GM03348 (cell line): ENCODE measurements at regions not wholly inside any gene's neighbourhood (a gene's known extent, or its start where the extent isn't known, plus 50 kb on each side); places are given as distances from the start of the nearest gene placed in this dataset.
"Not testable (repeated sequence)": the region's sequence is repeated elsewhere in the genome, so short reads cannot be mapped to it uniquely, and the experiment has no call there.

Experiments
- DNase-seq: peaks from one replicate; pipeline ENCODE4 v3.0.0; 2012; ENCODE audit warnings: low spot score

GRCh38 chr5:120919017-120919416 lies 454.9 kb downstream of the PRR16 start:
- DNase-seq, result no peak

GRCh38 chr5:120923026-120923425 lies 458.9 kb downstream of the PRR16 start:
- DNase-seq, result no peak

- DNase-seq, result no peak
These were observed 462.4 kb downstream of the PRR16 start for GRCh38 chr5:120926471-120926870.

- DNase-seq, result no peak
These were observed 463.9 kb downstream of the PRR16 start for GRCh38 chr5:120927950-120928530.

GRCh38 chr5:120932480-120932879 lies 468.4 kb downstream of the PRR16 start:
- DNase-seq, result no peak

GRCh38 chr5:120934031-120934430 lies 469.9 kb downstream of the PRR16 start:
- DNase-seq, result no peak

- DNase-seq, result no peak
These were observed 472.6 kb downstream of the PRR16 start for GRCh38 chr5:120936652-120937051.

GRCh38 chr5:120938604-120939003 lies 474.5 kb downstream of the PRR16 start:
- DNase-seq, result no peak

GRCh38 chr5:120942596-120943350 lies 478.7 kb downstream of the PRR16 start:
- no peak for DNase-seq

GRCh38 chr5:120949596-120949995 lies 485.5 kb downstream of the PRR16 start:
- DNase-seq, result not testable (repeated sequence)

- DNase-seq, result not testable (repeated sequence)
These were observed 489.3 kb downstream of the PRR16 start for GRCh38 chr5:120953445-120953844.

- no peak for DNase-seq
These were observed 490.2 kb downstream of the PRR16 start for GRCh38 chr5:120954255-120954654.

- no peak for DNase-seq
These were observed 491.7 kb downstream of the PRR16 start for GRCh38 chr5:120955795-120956194.

GRCh38 chr5:120958877-120959485 lies 494.9 kb downstream of the PRR16 start:
- DNase-seq, result no peak

- DNase-seq, result no peak
These were observed 496.4 kb downstream of the PRR16 start for GRCh38 chr5:120960510-120960909.

GRCh38 chr5:120967366-120967765 lies 503.3 kb downstream of the PRR16 start:
- no peak for DNase-seq

GRCh38 chr5:120974690-120975089 lies 510.6 kb downstream of the PRR16 start:
- DNase-seq, result no peak

- no peak for DNase-seq
These were observed 518.3 kb downstream of the PRR16 start for GRCh38 chr5:120982351-120982750.

GRCh38 chr5:120985526-120985925 lies 521.4 kb downstream of the PRR16 start:
- no peak for DNase-seq

GRCh38 chr5:120988491-120988890 lies 524.4 kb downstream of the PRR16 start:
- no peak for DNase-seq

GRCh38 chr5:120988941-120989340 lies 524.8 kb downstream of the PRR16 start:
- DNase-seq, result no peak

- no peak for DNase-seq
These were observed 527.5 kb downstream of the PRR16 start for GRCh38 chr5:120991569-120991968.

GRCh38 chr5:120994112-120994511 lies 530.0 kb downstream of the PRR16 start:
- DNase-seq, result no peak
